Panc1 (cell line): ENCODE measurements at regions not wholly inside any gene's neighbourhood (a gene's known extent, or its start where the extent isn't known, plus 50 kb on each side); places are given as distances from the start of the nearest gene placed in this dataset.

Source experiments
- ATAC-seq: fragments of 200-7000 bp; cut with Tn5 transposase; 2 replicates; pipeline ENCODE4 v1.9.1; 2020; ENCODE audit warnings: mild to moderate bottlenecking, moderate library complexity
- BruUV-seq: library from RNA; stranded (reverse); fragments of 400-500 nt; replicated peaks from 2 replicates; lab custom pipeline; 2021; lab: Mats Ljungman, UMichigan
- CTCF ChIA-PET: fragments of 300-600 bp; sonication (Branson Sonifier 250); formaldehyde crosslinking; loops from one replicate; lab custom pipeline; 2022; ENCODE audit warnings: antibody characterized with exemption; lab: Charles Lee
- POLR2A ChIA-PET: fragments of 300-600 bp; sonication (Branson Sonifier 250); formaldehyde crosslinking; loops from one replicate; lab custom pipeline; 2022; ENCODE audit warnings: antibody characterized with exemption; lab: Charles Lee
- DNase-seq: peaks from one replicate; pipeline ENCODE4 v3.0.0-alpha.2; 2010; ENCODE audit warnings: low read depth, low spot score
- H3K27ac ChIP-seq: 2 replicates; pipeline ENCODE4 v1.5.1; 2011; ENCODE audit warnings: mild to moderate bottlenecking, low read length, inconsistent platforms
- H3K27me3 ChIP-seq: fragments of 200-500 bp; sonication (Bioruptor generic); 2 replicates; pipeline ENCODE4 v1.6.0; 2014; ENCODE audit warnings: low read length, inconsistent platforms; ENCODE audit not compliant: control insufficient read depth, insufficient read depth
- H3K36me3 ChIP-seq: fragments of 200-500 bp; sonication (Bioruptor generic); 2 replicates; pipeline ENCODE4 v1.5.1; 2014; ENCODE audit warnings: inconsistent platforms, mild to moderate bottlenecking, low read length, moderate library complexity; ENCODE audit not compliant: control insufficient read depth, insufficient read depth
- H3K4me1 ChIP-seq: 2 replicates; pipeline ENCODE4 v1.5.1; 2011; ENCODE audit warnings: inconsistent platforms, mild to moderate bottlenecking, low read length, moderate library complexity; ENCODE audit not compliant: control insufficient read depth, insufficient read depth
- H3K4me3 ChIP-seq, 2 experiments: 2 replicates each; pipeline ENCODE4 v1.5.1; 2011 to 2012; ENCODE audit warnings: low read depth in 2 of 2, low read length in 2 of 2, mild to moderate bottlenecking in 2 of 2, inconsistent platforms in 1 of 2, moderate library complexity in 1 of 2
- H3K9me3 ChIP-seq: fragments of 200-500 bp; sonication (Bioruptor generic); 2 replicates; pipeline ENCODE4 v1.5.1; 2014; ENCODE audit warnings: low read depth, mild to moderate bottlenecking, inconsistent platforms, low read length, moderate library complexity; ENCODE audit not compliant: control insufficient read depth, insufficient read depth
- CTCF ChIP-seq: fragments of 450-650 bp; IDR thresholded peaks from 2 replicates; pipeline ENCODE4 v1.5.1; 2017; ENCODE audit warnings: mild to moderate bottlenecking
- POLR2AphosphoS5 ChIP-seq: IDR thresholded peaks from 2 replicates; pipeline ENCODE4 v1.6.1; 2012; ENCODE audit warnings: mild to moderate bottlenecking, low read depth, low read length, moderate library complexity
- REST ChIP-seq, 2 experiments: IDR thresholded peaks; 2 replicates each; pipeline ENCODE4 v1.6.1; 2011 to 2012; ENCODE audit warnings: low read depth in 2 of 2, control low read depth in 1 of 2, low read length in 1 of 2, mild to moderate bottlenecking in 1 of 2, moderate library complexity in 1 of 2; ENCODE audit not compliant: insufficient read depth in 1 of 2
- SIN3A ChIP-seq: IDR thresholded peaks from 2 replicates; pipeline ENCODE4 v1.6.1; 2012; ENCODE audit warnings: low read depth, mild to moderate bottlenecking, low read length, moderate library complexity, borderline replicate concordance; ENCODE audit not compliant: insufficient read depth
- TCF7L2 ChIP-seq: IDR thresholded peaks from 2 replicates; pipeline ENCODE4 v1.6.1; 2011; ENCODE audit warnings: mild to moderate bottlenecking, low read depth, low read length, inconsistent platforms
- in situ Hi-C: cut with HindIII; loops from 2 replicates; pipeline ENCODE4 v1.10.0; 2016; ENCODE audit warnings: low sequenced_read_pairs, low pct_unique_long_range_greater_than_20kb
- intact Hi-C: fragments of 100-400 bp; cut with micrococcal nuclease; formaldehyde crosslinking; loops from one replicate; pipeline ENCODE4 v1.10.0; 2022; ENCODE audit not compliant: unreplicated experiment

GRCh38 chr7:52726986-52727385 is 308.4 kb upstream of the POM121L12 start:
- no peaks in the 10 kb centered on the region for H3K27me3 ChIP-seq
- no peaks in the 10 kb centered on the region for H3K36me3 ChIP-seq
- in situ Hi-C loops (no loop called here), intact Hi-C loops (no loop called here)
- no peak overlapping the region for H3K4me3 ChIP-seq
- no peak overlapping the region for H3K27ac ChIP-seq
- no peaks in the 10 kb centered on the region for H3K9me3 ChIP-seq
- no peaks in the 10 kb centered on the region for H3K4me1 ChIP-seq
- ChIA-PET POLR2A (no interaction called here), CTCF (no interaction called here)
- no peak for ATAC-seq
- TF ChIP-seq POLR2AphosphoS5 = no peak
- no peak for DNase-seq
- no TSS peak for BruUV-seq

- ATAC-seq (no peak), DNase-seq (no peak)
- intact Hi-C loops = no loop called here
- TF ChIP-seq TCF7L2 = no peak
- no peak for TF ChIP-seq POLR2AphosphoS5
- TF ChIP-seq SIN3A = no peak
- TF ChIP-seq CTCF = no peak
- TF ChIP-seq REST (IDR thresholded peaks at IDR 0.05; ENCODE audit: insufficient read depth in 1 of 2, low read depth in 2 of 2, low read length in 1 of 2) = no peak
- H3K4me1 ChIP-seq = no peaks in the 10 kb centered on the region
- ChIA-PET CTCF (no interaction called here), POLR2A (no interaction called here)
- H3K9me3 ChIP-seq = no peaks in the 10 kb centered on the region
- no TSS peak for BruUV-seq
- no peaks in the 10 kb centered on the region for H3K36me3 ChIP-seq
- in situ Hi-C loops = no loop called here
- H3K4me3 ChIP-seq = no peak overlapping the region
- H3K27ac ChIP-seq = no peak overlapping the region
- no peaks in the 10 kb centered on the region for H3K27me3 ChIP-seq
These were observed 308.9 kb upstream of the POM121L12 start for GRCh38 chr7:52726493-52726892.

- intact Hi-C loops (no loop called here), in situ Hi-C loops (no loop called here)
- ChIA-PET CTCF (no interaction called here), POLR2A (no interaction called here)
- H3K36me3 ChIP-seq = no peaks in the 10 kb centered on the region
- BruUV-seq = no TSS peak
- ATAC-seq = no peak
- no peaks in the 10 kb centered on the region for H3K27me3 ChIP-seq
- H3K27ac ChIP-seq = no peak overlapping the region
- H3K9me3 ChIP-seq = no peaks in the 10 kb centered on the region
- no peaks in the 10 kb centered on the region for H3K4me1 ChIP-seq
- DNase-seq = no peak
- no peak overlapping the region for H3K4me3 ChIP-seq
- TF ChIP-seq POLR2AphosphoS5 = no peak
- TF ChIP-seq REST (IDR thresholded peaks at IDR 0.05; ENCODE audit: insufficient read depth in 1 of 2, low read depth in 2 of 2, low read length in 1 of 2) = no peak
- no peak for TF ChIP-seq CTCF
- no peak for TF ChIP-seq SIN3A
- no peak for TF ChIP-seq TCF7L2
These were observed 311.8 kb upstream of the POM121L12 start for GRCh38 chr7:52723606-52724005.
